Memory B cell (primary cell): ENCODE measurements at regions not wholly inside any gene's neighbourhood (a gene's known extent, or its start where the extent isn't known, plus 50 kb on each side); places are given as distances from the start of the nearest gene placed in this dataset.

ENCODE experiments used
- ATAC-seq: fragments of 150-1000 bp; cut with Tn5 transposase; 2 replicates; pipeline ENCODE4 v1.10.0; 2021; ENCODE audit warnings: low read depth, mild to moderate bottlenecking, moderate library complexity
- DNase-seq, 2 donors: peaks; one replicate each; pipeline ENCODE4 v3.0.0; 2022; ENCODE audit warnings: low spot score in 2 of 2
- H3K27ac Mint-ChIP-seq: one replicate; pipeline ENCODE4 v1.8.0; 2022; ENCODE audit warnings: mild to moderate bottlenecking, moderate library complexity, mixed read lengths
- H3K27me3 Mint-ChIP-seq: one replicate; pipeline ENCODE4 v1.8.0; 2022; ENCODE audit warnings: mixed read lengths
- H3K36me3 Mint-ChIP-seq: one replicate; pipeline ENCODE4 v1.8.0; 2022; ENCODE audit warnings: mild to moderate bottlenecking, mixed read lengths
- H3K4me1 Mint-ChIP-seq: one replicate; pipeline ENCODE4 v1.8.0; 2022; ENCODE audit warnings: mixed read lengths
- H3K4me3 Mint-ChIP-seq: one replicate; pipeline ENCODE4 v1.8.0; 2022; ENCODE audit warnings: mild to moderate bottlenecking, moderate library complexity, mixed read lengths
- H3K9me3 Mint-ChIP-seq: one replicate; pipeline ENCODE4 v1.8.0; 2022; ENCODE audit warnings: mixed read lengths

DNA sequence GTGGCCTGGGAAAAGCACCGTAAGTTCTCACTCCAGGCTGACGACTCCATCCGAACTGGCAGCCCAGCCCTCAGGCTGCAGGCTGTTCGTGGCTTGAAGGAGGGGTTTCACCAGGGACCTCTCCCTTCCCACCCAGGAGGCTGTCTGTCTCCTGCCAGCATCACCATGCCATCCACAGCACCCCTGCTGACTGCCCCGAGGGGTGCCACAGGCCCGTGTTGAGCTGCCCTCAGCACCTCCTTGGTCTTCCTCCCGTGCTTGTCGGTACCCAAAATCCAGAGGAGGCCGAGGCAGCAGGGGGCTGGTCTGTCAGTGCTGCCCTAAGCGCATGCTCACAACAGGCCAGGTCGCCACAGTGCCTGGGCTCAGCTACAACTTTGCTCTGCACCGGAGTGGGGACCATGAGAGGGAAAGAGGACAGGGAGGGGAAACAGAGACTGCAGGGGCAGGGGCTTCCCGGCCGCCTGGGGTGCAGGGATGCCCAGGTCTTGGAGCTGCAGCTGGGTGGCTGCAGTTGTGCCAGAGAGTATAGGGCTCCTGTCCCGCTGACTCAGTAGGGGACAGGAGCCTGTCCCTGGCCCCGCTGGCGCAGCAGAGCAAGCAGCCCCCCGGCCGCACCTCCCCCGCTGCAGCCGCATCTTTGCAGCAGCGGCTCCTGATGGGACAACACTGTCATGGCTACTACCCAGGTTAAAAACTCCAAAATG lies 963.7 kb upstream of the CRIM1 start:
- Mint-ChIP-seq H3K27me3 (no peaks in the 10 kb centered on the region), H3K27ac (no peak overlapping the region), H3K4me1 (no peaks in the 10 kb centered on the region), H3K4me3 (no peak overlapping the region), H3K9me3 (no peaks in the 10 kb centered on the region), H3K36me3 (no peaks in the 10 kb centered on the region)
- ATAC-seq (no peak), DNase-seq (no peak)

DNA sequence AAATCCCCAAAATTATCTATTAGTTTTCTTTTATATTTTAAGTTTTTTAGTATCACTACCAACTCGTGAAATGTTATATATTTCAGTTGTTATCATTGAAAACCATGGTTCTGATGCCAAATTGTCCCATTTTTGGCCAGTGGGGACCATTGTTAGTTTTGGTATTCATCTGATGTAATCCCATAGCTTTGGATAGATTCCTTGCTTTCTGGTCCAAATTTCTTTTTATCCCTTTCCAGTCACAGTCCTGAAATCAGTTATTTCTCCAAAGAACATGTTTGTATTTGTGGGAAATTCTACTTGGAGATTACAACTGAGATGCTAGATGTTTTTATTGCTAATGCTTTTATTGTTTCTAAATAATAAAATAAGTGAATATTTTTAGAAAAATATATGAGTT lies 976.8 kb upstream of the CRIM1 start:
- Mint-ChIP-seq H3K9me3 (peaks cover 3% of the 10 kb centered on the region), H3K36me3 (no peaks in the 10 kb centered on the region), H3K4me3 (no peak overlapping the region), H3K27ac (no peak overlapping the region), H3K4me1 (no peaks in the 10 kb centered on the region), H3K27me3 (no peaks in the 10 kb centered on the region)
- no peak for DNase-seq
- no peak for ATAC-seq

DNA sequence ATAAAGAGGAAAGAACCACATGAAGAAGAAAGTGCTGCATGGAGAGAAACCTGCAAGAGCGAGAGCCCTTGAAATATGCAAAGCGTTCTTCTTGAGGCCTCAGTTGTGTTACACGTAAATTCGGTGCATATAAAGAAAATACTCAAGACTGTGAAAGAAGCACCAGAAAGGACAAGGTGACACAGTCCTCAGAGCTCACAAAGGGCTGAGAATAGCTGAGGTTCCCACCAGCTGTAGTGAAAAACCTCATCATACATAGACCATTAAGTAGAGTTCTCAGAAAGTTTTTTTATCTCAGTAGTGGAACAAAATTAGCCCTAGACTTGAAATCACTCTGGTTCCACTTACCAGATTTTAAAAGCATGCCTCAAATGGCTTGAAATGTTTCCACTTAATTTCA lies 980.7 kb upstream of the CRIM1 start:
- Mint-ChIP-seq H3K4me3 (no peak overlapping the region), H3K4me1 (no peaks in the 10 kb centered on the region)
- no peak for DNase-seq

DNA sequence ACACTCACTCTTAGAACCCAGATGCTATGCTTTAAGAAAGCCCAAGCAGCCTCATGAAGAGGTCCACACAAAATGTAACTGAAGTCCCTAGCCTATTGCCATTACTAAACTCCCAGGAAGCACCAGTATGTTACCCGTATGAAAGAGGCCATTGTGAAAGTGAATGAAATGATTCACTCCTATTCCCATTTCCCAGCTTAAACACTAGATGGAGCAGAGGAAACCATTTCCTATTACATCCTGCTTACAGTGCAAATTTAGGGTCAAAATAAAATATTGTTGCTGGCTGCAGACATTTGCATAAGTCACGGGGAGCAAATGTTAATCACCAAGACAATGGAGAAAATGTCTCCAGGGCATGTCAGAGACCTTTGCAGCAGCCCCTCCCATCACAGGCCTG lies 989.7 kb upstream of the CRIM1 start:
- Mint-ChIP-seq H3K27me3 (no peaks in the 10 kb centered on the region), H3K9me3 (peaks cover 6% of the 10 kb centered on the region), H3K4me3 (no peak overlapping the region), H3K36me3 (no peaks in the 10 kb centered on the region), H3K27ac (no peak overlapping the region), H3K4me1 (no peaks in the 10 kb centered on the region)
- ATAC-seq (no peak), DNase-seq (no peak)

More for the DNA sequence above, 980.7 kb upstream of the CRIM1 start:
- Mint-ChIP-seq H3K27me3 (no peaks in the 10 kb centered on the region), H3K27ac (no peak overlapping the region), H3K9me3 (peaks cover 1% of the 10 kb centered on the region), H3K36me3 (no peaks in the 10 kb centered on the region)
- ATAC-seq, result no peak

DNA sequence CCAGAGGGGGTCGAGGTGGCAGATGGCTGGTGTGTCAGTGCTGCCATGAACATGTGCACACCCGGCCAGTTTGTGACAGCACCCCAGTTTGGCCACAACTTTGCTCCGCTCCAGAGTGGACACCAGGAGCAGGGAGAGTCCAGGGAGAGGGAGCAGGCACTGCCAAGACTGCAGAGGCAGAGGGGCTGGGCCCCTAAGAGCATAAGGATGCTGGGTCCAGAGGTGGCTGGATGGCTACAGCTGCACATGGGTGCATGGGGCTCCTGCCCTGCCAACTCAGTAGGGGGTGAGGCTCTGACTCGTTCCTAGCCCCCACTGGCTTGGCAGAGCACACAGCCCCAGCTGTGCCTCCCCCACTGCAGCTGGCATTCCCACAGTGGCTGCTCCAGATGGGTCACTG lies 999.2 kb upstream of the CRIM1 start:
- H3K9me3 Mint-ChIP-seq, result peaks cover 3% of the 10 kb centered on the region
- ATAC-seq, result no peak
- H3K27me3 Mint-ChIP-seq, result no peaks in the 10 kb centered on the region
- H3K36me3 Mint-ChIP-seq, result no peaks in the 10 kb centered on the region
- no peak overlapping the region for H3K4me3 Mint-ChIP-seq
- H3K4me1 Mint-ChIP-seq, result no peaks in the 10 kb centered on the region
- no peak overlapping the region for H3K27ac Mint-ChIP-seq
- DNase-seq, result no peak

DNA sequence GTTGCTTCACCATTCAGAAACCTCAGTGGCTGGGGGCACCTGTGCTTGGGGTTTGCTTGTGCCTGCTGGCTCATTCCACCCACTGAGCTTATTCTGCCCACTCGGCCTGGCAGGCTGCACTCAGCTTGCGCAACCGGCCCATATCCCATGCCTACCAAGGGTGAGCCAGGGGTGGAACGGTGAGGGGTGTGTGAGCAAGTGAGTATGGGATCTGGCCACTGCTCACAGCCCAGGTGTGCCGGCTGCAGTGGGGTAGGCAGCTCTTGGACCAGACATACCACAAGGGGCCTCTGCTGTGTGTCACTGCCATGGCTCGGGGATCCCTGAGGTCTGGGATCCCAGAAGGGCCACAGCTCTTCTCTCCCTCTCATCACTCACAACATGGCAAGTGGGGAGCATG lies 1000.5 kb upstream of the CRIM1 start:
- Mint-ChIP-seq H3K27me3 (no peaks in the 10 kb centered on the region), H3K4me1 (no peaks in the 10 kb centered on the region), H3K4me3 (no peak overlapping the region), H3K36me3 (no peaks in the 10 kb centered on the region), H3K9me3 (peaks cover 3% of the 10 kb centered on the region), H3K27ac (no peak overlapping the region)
- DNase-seq (no peak), ATAC-seq (no peak)

DNA sequence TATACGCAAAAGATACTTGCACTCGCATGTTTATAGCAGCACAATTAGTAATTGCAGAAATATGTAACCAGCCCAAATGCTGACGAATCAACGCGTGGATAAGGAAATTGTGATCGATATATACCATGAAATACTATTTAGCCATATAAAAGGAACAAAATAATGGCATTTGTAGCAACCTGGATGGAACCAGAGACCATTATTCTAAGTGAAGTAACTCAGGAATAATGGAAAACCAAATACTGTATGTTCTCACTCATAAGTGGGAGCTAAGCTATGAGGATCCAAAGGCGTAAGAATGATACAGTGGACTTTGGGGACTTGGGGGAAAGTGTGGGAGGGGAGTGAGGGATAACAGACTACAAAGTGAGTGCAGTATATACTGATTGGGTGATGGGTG lies 1008.0 kb upstream of the CRIM1 start:
- DNase-seq (no peak), ATAC-seq (no peak)
- Mint-ChIP-seq H3K4me3 (no peak overlapping the region), H3K4me1 (no peaks in the 10 kb centered on the region), H3K27me3 (no peaks in the 10 kb centered on the region), H3K36me3 (no peaks in the 10 kb centered on the region), H3K9me3 (peaks cover 5% of the 10 kb centered on the region), H3K27ac (no peak overlapping the region)

DNA sequence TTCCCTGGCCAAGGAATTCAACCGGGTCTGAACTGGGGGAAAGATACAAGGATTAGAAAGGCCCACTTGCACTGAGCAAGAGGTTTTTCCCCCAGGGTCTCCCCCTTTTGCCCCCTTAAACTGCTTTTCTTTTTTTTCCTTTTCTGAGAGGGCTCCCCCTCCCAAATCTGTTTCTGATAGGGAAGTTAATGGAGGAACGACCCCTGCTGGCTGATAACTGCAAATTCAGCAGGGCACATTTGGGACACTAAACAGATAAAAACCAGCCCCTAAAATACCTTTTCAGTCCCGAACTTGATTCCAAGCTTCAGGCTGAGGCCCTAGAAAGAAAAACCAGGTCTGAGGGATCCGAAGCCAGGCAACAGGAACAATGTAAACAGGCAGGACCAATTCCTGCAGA lies 1012.4 kb upstream of the CRIM1 start:
- ATAC-seq (no peak), DNase-seq (no peak)
- H3K4me1 Mint-ChIP-seq, result no peaks in the 10 kb centered on the region
- H3K36me3 Mint-ChIP-seq, result no peaks in the 10 kb centered on the region
- no peak overlapping the region for H3K4me3 Mint-ChIP-seq
- H3K9me3 Mint-ChIP-seq, result peaks cover 7% of the 10 kb centered on the region
- no peaks in the 10 kb centered on the region for H3K27me3 Mint-ChIP-seq
- H3K27ac Mint-ChIP-seq, result no peak overlapping the region

DNA sequence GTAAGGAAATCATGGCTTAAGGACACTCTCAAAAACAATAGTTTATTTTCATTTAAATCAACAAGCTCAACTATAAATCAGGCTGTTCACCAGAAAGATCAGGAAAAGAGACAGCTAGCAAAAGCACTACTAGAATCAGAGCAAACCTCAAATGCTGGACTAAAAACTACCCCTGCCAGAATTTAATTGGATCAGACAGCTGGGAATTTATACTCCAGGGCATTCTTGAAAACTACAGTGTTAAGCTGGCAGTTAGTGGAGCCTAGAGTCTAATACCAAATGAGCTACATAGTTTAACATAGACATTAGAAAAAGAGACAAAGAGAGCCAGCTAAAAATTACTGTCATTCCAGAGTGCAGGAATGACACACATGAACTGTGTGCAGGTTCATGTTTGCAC lies 1016.4 kb upstream of the CRIM1 start:
- Mint-ChIP-seq H3K27me3 (no peaks in the 10 kb centered on the region), H3K27ac (no peak overlapping the region)

DNA sequence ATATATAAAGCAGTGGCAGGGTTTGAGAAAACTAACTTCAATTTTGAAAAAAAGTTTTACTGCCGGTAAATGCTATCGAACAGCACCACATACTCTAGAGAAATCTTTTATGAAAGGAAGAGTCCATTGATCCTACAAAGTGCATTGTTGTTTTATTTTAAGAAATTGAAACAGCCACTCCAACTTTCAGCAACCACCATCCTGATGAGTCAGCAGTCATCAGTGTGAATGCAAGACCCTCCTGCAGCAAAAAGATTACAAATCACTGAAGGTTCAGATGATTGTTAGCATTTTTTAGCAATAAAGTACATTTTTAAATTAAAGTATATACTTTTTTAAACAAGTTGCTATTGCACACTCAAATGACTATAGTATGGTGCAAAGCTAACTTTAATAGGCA lies 1017.7 kb upstream of the CRIM1 start:
- Mint-ChIP-seq H3K27ac (no peak overlapping the region), H3K27me3 (no peaks in the 10 kb centered on the region), H3K4me1 (no peaks in the 10 kb centered on the region), H3K36me3 (no peaks in the 10 kb centered on the region), H3K9me3 (peaks cover 4% of the 10 kb centered on the region), H3K4me3 (no peak overlapping the region)
- ATAC-seq (no peak), DNase-seq (no peak)

More for the DNA sequence above, 1016.4 kb upstream of the CRIM1 start:
- no peaks in the 10 kb centered on the region for H3K36me3 Mint-ChIP-seq
- ATAC-seq (no peak), DNase-seq (no peak)
- no peak overlapping the region for H3K4me3 Mint-ChIP-seq
- no peaks in the 10 kb centered on the region for H3K4me1 Mint-ChIP-seq
- peaks cover 4% of the 10 kb centered on the region for H3K9me3 Mint-ChIP-seq

DNA sequence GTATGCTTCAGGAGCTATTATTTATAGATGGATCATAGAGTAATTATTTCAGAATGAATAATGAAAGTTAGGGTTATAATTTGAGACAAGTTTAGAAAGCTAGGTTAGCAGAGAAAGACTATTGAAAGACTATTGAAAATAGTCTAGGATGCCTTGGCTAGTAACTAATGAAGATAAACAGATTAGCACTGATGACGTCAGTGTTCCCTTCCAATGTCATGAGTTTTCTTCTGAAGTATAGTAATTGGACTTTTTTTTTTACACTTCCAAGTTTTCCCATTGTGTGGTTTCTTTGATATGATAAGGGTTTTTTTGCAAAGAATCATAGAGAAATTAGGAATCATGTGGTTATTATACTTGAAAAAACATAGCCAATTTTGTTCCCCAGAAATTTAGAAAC lies 1041.5 kb upstream of the CRIM1 start:
- Mint-ChIP-seq H3K27ac (no peak overlapping the region), H3K9me3 (peaks cover 8% of the 10 kb centered on the region), H3K4me3 (no peak overlapping the region), H3K4me1 (no peaks in the 10 kb centered on the region), H3K27me3 (no peaks in the 10 kb centered on the region), H3K36me3 (no peaks in the 10 kb centered on the region)
- DNase-seq (no peak), ATAC-seq (no peak)

DNA sequence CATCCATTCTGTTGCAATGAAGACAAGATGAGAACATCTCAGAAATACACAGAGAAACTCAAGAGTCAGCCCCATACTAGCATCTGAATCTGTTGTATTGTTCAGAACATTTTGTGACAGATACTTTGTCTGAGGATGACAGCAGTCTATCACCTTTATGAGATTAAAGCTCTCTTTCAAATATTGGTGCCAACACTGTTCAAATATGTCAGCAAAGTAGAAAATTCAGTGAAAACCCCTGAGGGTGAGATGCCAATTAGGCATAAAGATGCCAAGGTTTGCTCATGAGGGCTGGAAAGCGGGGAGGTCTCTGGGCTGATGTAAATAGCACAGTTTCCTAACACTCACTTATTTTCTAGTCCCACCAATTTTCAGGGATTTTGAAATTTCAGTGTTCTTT lies 1054.2 kb upstream of the CRIM1 start:
- Mint-ChIP-seq H3K4me3 (no peak overlapping the region), H3K4me1 (no peaks in the 10 kb centered on the region), H3K36me3 (no peaks in the 10 kb centered on the region), H3K9me3 (peaks cover 5% of the 10 kb centered on the region), H3K27ac (no peak overlapping the region), H3K27me3 (no peaks in the 10 kb centered on the region)
- DNase-seq (no peak), ATAC-seq (no peak)

DNA sequence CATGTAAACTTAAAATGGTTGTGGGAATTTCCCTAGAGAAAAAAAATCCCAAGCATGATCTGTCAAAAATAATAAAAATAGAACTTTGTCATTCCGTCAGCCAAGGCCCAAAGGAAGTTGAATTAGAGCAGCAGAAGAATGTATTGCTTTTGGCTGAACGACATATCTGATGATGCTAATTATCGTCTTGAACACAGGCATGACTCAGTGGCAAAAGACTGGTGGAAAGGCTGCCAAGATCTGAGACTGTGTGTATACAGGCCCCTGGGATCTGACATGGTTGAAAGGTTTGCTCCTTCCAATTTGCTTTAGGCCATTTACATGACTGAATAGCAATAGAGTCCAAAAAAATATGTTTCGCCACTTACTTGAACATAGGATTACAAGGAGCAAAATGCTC lies 1057.1 kb upstream of the CRIM1 start:
- Mint-ChIP-seq H3K27ac (no peak overlapping the region), H3K9me3 (peaks cover 8% of the 10 kb centered on the region)
- DNase-seq, result no peak

DNA sequence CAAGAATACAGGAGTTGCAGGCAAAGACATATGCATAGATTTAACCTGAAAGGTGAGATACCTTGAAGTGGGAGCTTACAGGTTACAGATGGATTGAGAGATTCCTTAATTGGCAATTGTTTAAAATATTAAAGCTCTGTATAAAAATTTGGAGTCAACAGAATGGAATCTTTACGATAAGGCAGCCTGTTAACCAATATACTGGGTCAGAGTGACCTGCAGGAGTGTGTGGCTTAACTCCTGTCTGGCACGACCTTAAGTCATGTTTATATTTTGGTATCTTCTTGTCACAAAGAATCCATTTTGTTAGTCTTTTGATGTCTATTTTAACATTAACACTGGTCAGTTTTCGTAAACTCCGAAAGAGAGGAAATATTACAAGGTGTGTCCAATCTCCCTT lies 1058.2 kb upstream of the CRIM1 start:
- no peaks in the 10 kb centered on the region for H3K36me3 Mint-ChIP-seq
- no peak overlapping the region for H3K4me3 Mint-ChIP-seq
- H3K4me1 Mint-ChIP-seq, result no peaks in the 10 kb centered on the region

More for the DNA sequence above, 1057.1 kb upstream of the CRIM1 start:
- no peak overlapping the region for H3K4me3 Mint-ChIP-seq
- ATAC-seq, result no peak
- H3K27me3 Mint-ChIP-seq, result no peaks in the 10 kb centered on the region
- H3K4me1 Mint-ChIP-seq, result no peaks in the 10 kb centered on the region
- no peaks in the 10 kb centered on the region for H3K36me3 Mint-ChIP-seq

DNA sequence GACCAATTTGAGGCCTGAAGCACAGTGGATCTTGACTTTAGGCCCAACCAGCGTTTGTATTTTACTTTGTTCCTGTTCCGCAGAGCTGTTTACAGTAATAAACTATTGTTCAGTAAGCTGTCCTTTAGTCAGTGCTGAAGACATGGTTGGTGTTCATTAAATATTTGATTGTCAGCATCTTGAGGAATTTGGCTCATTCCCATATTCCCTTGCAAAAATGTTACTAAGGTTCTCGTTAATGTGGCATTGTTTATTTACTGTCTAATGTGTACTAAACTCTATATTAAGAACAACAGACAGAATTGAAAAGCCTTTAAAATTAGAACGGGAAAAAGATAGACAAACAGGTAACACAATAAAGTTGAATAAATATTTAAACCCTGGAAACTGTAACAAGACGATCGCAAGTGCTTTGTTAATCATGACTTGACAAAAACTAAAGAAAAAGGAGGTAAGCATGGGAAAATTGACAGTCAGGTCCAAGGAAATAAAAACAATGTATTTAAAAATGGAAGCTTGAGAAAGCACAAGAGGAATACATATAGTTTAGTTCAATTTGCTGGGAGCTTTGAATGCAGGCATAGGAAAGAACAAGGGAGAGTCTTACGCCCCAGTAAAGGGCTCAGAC lies 1060.8 kb upstream of the CRIM1 start:
- Mint-ChIP-seq H3K4me3 (no peak overlapping the region), H3K9me3 (peaks cover 8% of the 10 kb centered on the region), H3K36me3 (no peaks in the 10 kb centered on the region), H3K4me1 (no peaks in the 10 kb centered on the region), H3K27ac (no peak overlapping the region), H3K27me3 (no peaks in the 10 kb centered on the region)
- DNase-seq (no peak), ATAC-seq (no peak)

More for the DNA sequence above, 1058.2 kb upstream of the CRIM1 start:
- H3K27me3 Mint-ChIP-seq, result no peaks in the 10 kb centered on the region
- H3K27ac Mint-ChIP-seq, result no peak overlapping the region
- ATAC-seq (no peak), DNase-seq (no peak)
- H3K9me3 Mint-ChIP-seq, result peaks cover 6% of the 10 kb centered on the region
